T-helper 1 cell (primary cell): ENCODE measurements at regions not wholly inside any gene's neighbourhood (a gene's known extent, or its start where the extent isn't known, plus 50 kb on each side); places are given as distances from the start of the nearest gene placed in this dataset.
"Not testable (repeated sequence)": the region's sequence is repeated elsewhere in the genome, so short reads cannot be mapped to it uniquely, and the experiment has no call there.

Source experiments
- DNase-seq, 5 donors: peaks; one replicate each; pipeline ENCODE4 v3.0.0-alpha.2; 2012 to 2020

- not testable (repeated sequence) for DNase-seq
Measured at GRCh38 chr11:71723991-71724390, 109.0 kb upstream of the DEFB108B start.

- DNase-seq: not testable (repeated sequence)
Measured at GRCh38 chr11:71730748-71731147, 102.3 kb upstream of the DEFB108B start.

DNA sequence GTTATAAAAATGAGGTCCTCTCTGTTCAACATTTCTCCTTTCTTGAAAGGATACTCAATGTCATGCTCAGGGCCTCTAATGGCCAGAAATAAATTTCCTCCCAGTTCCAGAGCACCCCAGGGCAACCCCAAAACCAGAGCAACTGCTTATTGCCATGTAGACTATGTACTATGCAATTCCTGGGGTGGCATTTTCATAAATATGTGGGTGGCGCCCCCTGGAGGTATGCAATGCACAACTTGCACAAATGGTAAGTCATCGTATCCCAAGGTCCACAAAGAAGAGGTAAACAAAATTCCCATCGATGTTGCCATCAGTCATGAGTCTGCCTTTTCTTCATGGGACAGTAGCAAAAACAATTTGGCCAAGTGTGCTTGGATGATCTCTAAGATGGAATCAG lies 98.6 kb upstream of the DEFB108B start:
- peak in 2 of 5 donors; percentile 4 to 11 for DNase-seq

- DNase-seq: not testable (repeated sequence)
Measured at GRCh38 chr11:71738317-71738716, 94.7 kb upstream of the DEFB108B start.

DNA sequence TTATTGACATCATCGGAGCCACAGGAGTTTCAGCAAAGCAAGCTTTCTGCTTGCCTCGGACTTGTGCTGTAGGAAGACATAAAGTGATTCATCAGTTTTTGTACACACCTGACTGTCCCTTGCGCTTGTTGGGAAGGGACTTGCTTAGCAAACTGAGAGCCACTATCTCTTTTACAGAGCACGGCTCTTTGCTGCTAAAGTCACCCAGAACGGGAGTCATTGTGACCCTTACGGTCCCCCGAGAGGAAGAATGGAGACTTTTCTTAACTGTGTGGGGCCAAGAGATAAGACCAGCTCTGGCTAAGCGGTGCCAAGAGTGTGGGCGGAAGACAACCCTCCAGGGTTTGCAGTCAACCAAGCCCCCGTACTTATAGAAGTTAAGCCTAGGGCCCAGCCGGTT lies 89.6 kb upstream of the DEFB108B start:
- not testable (repeated sequence) for DNase-seq

DNA sequence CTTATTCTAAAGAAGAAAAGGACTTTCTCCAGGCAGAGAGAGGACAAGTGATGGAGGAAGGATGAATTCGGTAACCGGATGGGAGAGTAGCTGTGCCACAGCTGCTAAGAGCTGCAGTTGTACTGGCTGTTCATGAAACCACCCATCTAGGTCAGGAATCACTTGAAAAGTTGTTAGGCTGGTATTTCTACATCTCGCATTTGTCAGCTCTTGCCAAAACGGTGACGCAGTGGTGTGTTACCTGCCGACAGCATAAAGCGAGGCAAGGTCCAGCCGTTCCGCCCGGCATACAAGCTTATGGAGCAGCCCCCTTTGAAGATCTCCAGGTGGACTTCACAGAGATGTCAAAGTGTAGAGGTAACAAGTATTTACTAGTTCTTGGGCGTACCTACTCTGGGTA lies 87.3 kb upstream of the DEFB108B start:
- DNase-seq: not testable (repeated sequence)

GRCh38 chr11:71746263-71746662 lies 86.7 kb upstream of the DEFB108B start:
- not testable (repeated sequence) for DNase-seq

GRCh38 chr11:71748965-71749620 lies 83.9 kb upstream of the DEFB108B start:
- DNase-seq: not testable (repeated sequence)

DNA sequence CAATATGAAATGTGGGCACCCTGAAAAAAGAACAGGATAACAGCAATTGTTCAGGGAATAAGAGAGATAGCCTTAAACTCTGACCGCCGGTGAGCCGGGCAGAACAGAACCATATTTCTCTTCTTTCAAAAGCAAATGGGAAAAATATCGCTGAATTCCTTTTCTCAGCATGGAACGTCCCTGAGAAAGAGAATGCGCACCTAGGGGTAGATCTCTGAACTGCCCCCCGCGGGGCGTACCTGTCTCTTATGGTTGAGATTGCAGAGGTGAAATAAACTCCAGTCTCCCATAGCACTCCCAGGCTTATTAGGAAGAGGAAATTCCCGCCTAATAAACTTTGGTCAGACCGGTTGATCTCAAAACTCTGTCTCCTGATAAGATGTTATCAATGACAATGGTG lies 82.1 kb upstream of the DEFB108B start:
- not testable (repeated sequence) for DNase-seq

GRCh38 chr11:71764695-71765491 lies 68.1 kb upstream of the DEFB108B start:
- not testable (repeated sequence) for DNase-seq

- not testable (repeated sequence) for DNase-seq
Measured at GRCh38 chr11:71767016-71767415, 66.0 kb upstream of the DEFB108B start.

GRCh38 chr11:71772193-71772592 lies 60.8 kb upstream of the DEFB108B start:
- not testable (repeated sequence) for DNase-seq

- no peak for DNase-seq
Measured at GRCh38 chr11:71774603-71775222, 58.3 kb upstream of the DEFB108B start.

DNA sequence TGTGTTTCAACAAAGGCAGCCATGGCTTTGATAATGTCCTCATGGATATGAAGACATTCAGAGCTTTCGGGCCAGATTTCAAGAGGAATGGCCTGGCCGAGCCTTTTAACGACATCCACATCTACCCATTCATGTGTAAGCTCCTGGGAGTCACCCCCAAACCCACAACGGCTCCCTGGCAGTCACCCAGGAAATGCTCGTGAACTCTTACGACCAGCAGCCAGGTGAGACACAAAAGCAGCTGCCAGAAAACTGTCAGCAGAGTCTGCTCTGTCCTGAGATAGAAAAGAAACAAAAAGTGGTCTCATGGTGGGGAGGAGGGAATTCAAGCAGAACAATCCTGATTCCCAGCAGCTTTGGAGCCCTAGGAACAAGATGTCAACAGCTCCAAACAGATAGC lies 52.9 kb upstream of the DEFB108B start:
- DNase-seq: not testable (repeated sequence)

DNA sequence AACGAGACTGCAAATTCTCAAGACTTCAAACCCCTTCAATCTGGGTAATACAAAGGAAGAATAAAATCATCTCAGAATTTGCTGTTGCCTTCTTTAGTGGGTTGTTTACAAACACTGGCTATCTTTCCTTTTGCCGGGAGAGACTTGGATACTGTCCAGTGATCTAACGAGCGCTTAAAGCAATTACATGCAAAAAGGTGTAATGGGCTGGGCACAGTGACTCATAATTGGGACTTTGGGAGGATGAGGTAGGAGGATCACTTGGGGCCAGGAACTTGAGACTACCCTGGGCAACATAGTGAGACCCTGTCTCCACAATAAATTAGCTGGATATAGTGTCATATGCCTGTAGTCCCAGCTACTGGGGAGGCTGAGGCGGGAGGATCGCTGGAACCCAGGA lies 52.2 kb upstream of the DEFB108B start:
- DNase-seq: not testable (repeated sequence)

DNA sequence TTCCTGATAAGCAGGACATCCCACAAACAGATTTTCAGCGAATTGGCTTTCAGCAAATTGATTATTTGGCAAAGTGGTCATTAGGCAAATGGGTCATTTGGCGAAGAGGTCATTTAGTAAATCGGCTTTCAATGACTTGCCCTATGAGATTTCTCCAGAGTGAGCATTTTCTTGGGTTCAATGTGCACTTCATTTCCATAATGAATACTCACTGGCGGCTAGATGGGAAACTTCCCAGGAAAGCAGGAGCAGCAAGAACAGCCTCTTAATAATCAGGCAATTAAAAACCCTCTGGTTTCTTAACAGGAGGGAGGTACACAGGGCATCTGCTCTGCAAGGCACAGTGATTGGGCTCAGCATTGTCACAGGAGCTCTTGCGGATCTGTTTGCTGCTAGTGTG lies 51.5 kb upstream of the DEFB108B start:
- not testable (repeated sequence) for DNase-seq

- DNase-seq: not testable (repeated sequence)
Measured at GRCh38 chr11:71782229-71782861, 50.7 kb upstream of the DEFB108B start.

- not testable (repeated sequence) for DNase-seq
Measured at GRCh38 chr11:71783191-71783590, 49.8 kb upstream of the DEFB108B start.
